ENCODE measurements at regions not wholly inside any gene's neighbourhood (a gene's known extent, or its start where the extent isn't known, plus 50 kb on each side); places are given as distances from the start of the nearest gene placed in this dataset.
A peak's percentile ranks its signal among the peaks of the same experiment; 100 is the strongest.

- intact Hi-C loops (cut with DNase I), result no loop called here
- ATAC-seq, result no peak
- no peaks in the 10 kb centered on the region for H3K27me3 ChIP-seq
These were observed 157.6 kb downstream of the TDRD15 start for GRCh38 chr2:21281384-21281783.

GRCh38 chr2:21281791-21282514 lies 158.2 kb downstream of the TDRD15 start:
- DNase-seq, result no peak
- ATAC-seq, result no peak
- intact Hi-C loops (cut with DNase I), result no loop called here
- Histone ChIP-seq H3K4me1 (peaks cover 0 to 7% (median 0%) of the 10 kb centered on the region in 12 donors), H3K27me3 (no peaks in the 10 kb centered on the region), H3K4me3 (no peak overlapping the region), H3K27ac (no peak overlapping the region), H3K36me3 (no peaks in the 10 kb centered on the region), H3K9me3 (no peaks in the 10 kb centered on the region)
- 66 to 71% (median 66%) methylated on average over 8 of the region's 8 CpGs for WGBS, 4 donors
- TF ChIP-seq POLR2A (IDR thresholded peaks at IDR 0.05), result no peak
- no peak for TF ChIP-seq CTCF (IDR thresholded peaks at IDR 0.05)

More at GRCh38 chr2:21281384-21281783, 157.6 kb downstream of the TDRD15 start:
- Histone ChIP-seq H3K9me3 (no peaks in the 10 kb centered on the region), H3K4me3 (no peak overlapping the region), H3K36me3 (no peaks in the 10 kb centered on the region), H3K27ac (no peak overlapping the region), H3K4me1 (peaks cover 0 to 12% (median 0%) of the 10 kb centered on the region in 12 donors)
- no peak for DNase-seq
- no peak for TF ChIP-seq POLR2A (IDR thresholded peaks at IDR 0.05)
- no peak for TF ChIP-seq CTCF (IDR thresholded peaks at IDR 0.05)

- Histone ChIP-seq H3K27me3 (no peaks in the 10 kb centered on the region), H3K27ac (no peak overlapping the region), H3K36me3 (no peaks in the 10 kb centered on the region), H3K4me3 (no peak overlapping the region), H3K9me3 (no peaks in the 10 kb centered on the region), H3K4me1 (peaks cover 0 to 4% (median 0%) of the 10 kb centered on the region in 12 donors)
- no peak for TF ChIP-seq CTCF (IDR thresholded peaks at IDR 0.05)
- TF ChIP-seq POLR2A (IDR thresholded peaks at IDR 0.05), result no peak
- 63 to 77% (median 75%) methylated on average over 2 of the region's 2 CpGs for WGBS, 4 donors
- no peak for ATAC-seq
- intact Hi-C loops (cut with DNase I), result no loop called here
- no peak for DNase-seq
These were observed 158.7 kb downstream of the TDRD15 start for GRCh38 chr2:21282515-21282898.

GRCh38 chr2:21288299-21288698 lies 164.5 kb downstream of the TDRD15 start:
- Histone ChIP-seq H3K9me3 (no peaks in the 10 kb centered on the region), H3K27me3 (no peaks in the 10 kb centered on the region), H3K36me3 (no peaks in the 10 kb centered on the region), H3K4me1 (peaks cover 0 to 25% (median 7%) of the 10 kb centered on the region in 12 donors), H3K4me3 (no peak overlapping the region), H3K27ac (peak overlapping the region in 5 of 12 donors; percentile 20 to 80 (median 49))
- WGBS, 4 donors, result 65 to 84% (median 73%) methylated on average over 2 of the region's 2 CpGs
- ATAC-seq (peak in 3 of 4 donors; percentile 11 to 63 (median 24)), DNase-seq (no peak)
- TF ChIP-seq CTCF (IDR thresholded peaks at IDR 0.05) (no peak), POLR2A (IDR thresholded peaks at IDR 0.05) (no peak)
- intact Hi-C loops (cut with DNase I), result loop anchor here in 1 of 10 donors (2.0 kb wide), 1 partner anchor 19 kb away; no protein-coding TSS in a partner anchor

All from heart left ventricle (tissue), 16 donors.